Upper lobe of left lung (tissue), 4 donors: ENCODE measurements at regions not wholly inside any gene's neighbourhood (a gene's known extent, or its start where the extent isn't known, plus 50 kb on each side); places are given as distances from the start of the nearest gene placed in this dataset.

Experiments used
- POLR2A ChIP-seq, 4 donors: fragments of 450-650 bp; IDR thresholded peaks; one replicate each; pipeline ENCODE4 v1.5.1; 2016 to 2017; ENCODE audit warnings: antibody characterized with exemption in 4 of 4, mild to moderate bottlenecking in 2 of 4
- POLR2AphosphoS5 ChIP-seq, 2 donors: sonication (generic); formaldehyde crosslinking; IDR thresholded peaks; one replicate each; pipeline ENCODE4 v1.5.1; 2017; ENCODE audit warnings: antibody characterized with exemption in 2 of 2
- TF ChIP-seq, protein P1 (sequence below), 6 experiments: fragments of 450-650 bp in 4 of 6; fragments of 200-600 bp in 2 of 6; sonication (generic) in 2 of 6; IDR thresholded peaks; one replicate each; pipeline ENCODE4 v1.5.1; 2016 to 2019; ENCODE audit warnings: antibody characterized with exemption in 6 of 6

DNA sequence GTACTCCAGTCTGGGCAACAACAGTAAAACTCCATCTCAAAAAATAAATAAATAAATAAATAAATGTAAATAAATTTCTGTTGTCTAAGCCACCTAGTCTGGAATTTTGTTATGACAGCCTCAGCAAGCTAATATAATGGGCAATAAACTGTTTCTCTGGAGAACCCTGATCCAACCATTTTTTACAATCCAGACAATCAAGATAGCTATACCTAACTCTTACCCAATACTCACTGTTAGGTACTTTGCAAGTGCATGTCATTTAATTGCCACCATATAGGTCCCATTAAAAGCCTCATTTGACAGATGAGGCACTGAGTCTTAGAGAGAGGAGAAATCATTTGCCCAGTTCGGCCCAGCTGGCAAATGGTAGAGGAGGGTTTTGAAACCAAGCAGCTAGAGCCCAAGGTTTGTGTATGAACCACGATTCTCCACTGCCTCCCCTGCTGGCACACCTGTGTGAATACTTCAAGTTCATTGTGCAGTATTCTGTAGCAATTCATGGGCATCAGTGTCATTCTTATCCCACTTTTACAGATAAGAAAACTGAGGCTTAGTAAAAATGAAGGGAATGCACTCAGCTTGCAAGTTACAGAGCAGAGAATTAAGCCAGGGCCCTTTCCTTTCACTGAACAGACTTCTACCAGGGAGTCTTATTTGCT lies 107.0 kb upstream of the UBE2E1 start:
- TF ChIP-seq, protein P1, sequence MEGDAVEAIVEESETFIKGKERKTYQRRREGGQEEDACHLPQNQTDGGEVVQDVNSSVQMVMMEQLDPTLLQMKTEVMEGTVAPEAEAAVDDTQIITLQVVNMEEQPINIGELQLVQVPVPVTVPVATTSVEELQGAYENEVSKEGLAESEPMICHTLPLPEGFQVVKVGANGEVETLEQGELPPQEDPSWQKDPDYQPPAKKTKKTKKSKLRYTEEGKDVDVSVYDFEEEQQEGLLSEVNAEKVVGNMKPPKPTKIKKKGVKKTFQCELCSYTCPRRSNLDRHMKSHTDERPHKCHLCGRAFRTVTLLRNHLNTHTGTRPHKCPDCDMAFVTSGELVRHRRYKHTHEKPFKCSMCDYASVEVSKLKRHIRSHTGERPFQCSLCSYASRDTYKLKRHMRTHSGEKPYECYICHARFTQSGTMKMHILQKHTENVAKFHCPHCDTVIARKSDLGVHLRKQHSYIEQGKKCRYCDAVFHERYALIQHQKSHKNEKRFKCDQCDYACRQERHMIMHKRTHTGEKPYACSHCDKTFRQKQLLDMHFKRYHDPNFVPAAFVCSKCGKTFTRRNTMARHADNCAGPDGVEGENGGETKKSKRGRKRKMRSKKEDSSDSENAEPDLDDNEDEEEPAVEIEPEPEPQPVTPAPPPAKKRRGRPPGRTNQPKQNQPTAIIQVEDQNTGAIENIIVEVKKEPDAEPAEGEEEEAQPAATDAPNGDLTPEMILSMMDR (IDR thresholded peaks at IDR 0.05): no peak
- no peak for TF ChIP-seq POLR2A (IDR thresholded peaks at IDR 0.05)
- no peak for TF ChIP-seq POLR2AphosphoS5 (IDR thresholded peaks at IDR 0.05)
